ENCODE measurements at regions not wholly inside any gene's neighbourhood (a gene's known extent, or its start where the extent isn't known, plus 50 kb on each side); places are given as distances from the start of the nearest gene placed in this dataset.

DNA sequence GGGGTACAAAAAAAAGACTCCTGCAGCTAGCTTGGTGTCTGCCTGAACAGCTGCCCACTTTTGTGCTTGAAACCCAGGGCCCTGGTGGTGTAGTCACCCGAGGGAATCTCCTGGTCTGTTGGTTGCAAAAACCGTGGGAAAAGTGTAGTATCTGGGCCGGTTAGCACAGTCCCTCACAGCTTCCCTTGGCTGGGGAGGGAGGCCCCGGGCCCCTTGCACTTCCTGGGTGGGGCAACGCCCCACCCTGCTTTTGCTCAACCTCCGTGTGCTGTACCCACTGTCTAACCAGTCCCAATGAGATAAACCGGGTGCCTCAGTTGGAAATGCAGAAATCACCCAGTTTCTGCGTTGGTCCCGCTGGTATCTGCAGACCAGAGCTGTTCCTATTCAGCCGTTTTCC lies 211.7 kb upstream of the ZPLD1 start:
- no peaks in the 10 kb centered on the region for H3K4me1 Mint-ChIP-seq (ENCODE audit: unreplicated experiment)
- no peaks in the 10 kb centered on the region for H3K36me3 Mint-ChIP-seq (ENCODE audit: low read depth, unreplicated experiment)
- no peaks in the 10 kb centered on the region for H3K9me3 Mint-ChIP-seq (ENCODE audit: unreplicated experiment)
- H3K27me3 Mint-ChIP-seq (ENCODE audit: unreplicated experiment) = peaks cover 2% of the 10 kb centered on the region
- no peak overlapping the region for H3K27ac Mint-ChIP-seq (ENCODE audit: unreplicated experiment)
- no peak overlapping the region for H3K4me3 Mint-ChIP-seq (ENCODE audit: unreplicated experiment)
- no peak for TF ChIP-seq CTCF (IDR thresholded peaks at IDR 0.05; ENCODE audit: unreplicated experiment)
- no peak for DNase-seq (ENCODE audit: low spot score)

- Mint-ChIP-seq H3K27me3 (ENCODE audit: unreplicated experiment) (peaks cover 2% of the 10 kb centered on the region), H3K4me1 (ENCODE audit: unreplicated experiment) (no peaks in the 10 kb centered on the region), H3K36me3 (ENCODE audit: low read depth, unreplicated experiment) (no peaks in the 10 kb centered on the region), H3K4me3 (ENCODE audit: unreplicated experiment) (no peak overlapping the region), H3K9me3 (ENCODE audit: unreplicated experiment) (no peaks in the 10 kb centered on the region), H3K27ac (ENCODE audit: unreplicated experiment) (no peak overlapping the region)
- DNase-seq (ENCODE audit: low spot score) = peak; percentile 19
- no peak for TF ChIP-seq CTCF (IDR thresholded peaks at IDR 0.05; ENCODE audit: unreplicated experiment)
Measured at GRCh38 chr3:102224171-102224570, 210.6 kb upstream of the ZPLD1 start.

DNA sequence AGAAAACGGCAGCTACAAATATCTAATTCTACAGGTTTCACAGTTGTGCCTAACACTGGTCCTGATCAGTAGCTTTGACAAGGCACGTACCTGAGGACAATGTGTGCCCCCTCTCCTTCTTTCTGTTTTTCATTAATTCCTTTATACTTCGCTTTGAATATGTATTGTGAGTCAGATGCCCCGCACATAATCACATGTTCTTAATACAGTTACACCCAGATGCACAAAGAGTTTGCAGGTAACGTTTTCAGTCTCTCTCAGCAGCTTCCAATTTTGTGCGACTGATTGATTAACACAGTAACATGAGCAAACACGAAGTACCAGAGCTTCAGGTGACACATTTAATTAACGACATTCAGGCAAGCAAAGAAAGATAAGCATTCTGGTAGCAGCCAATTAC lies 209.8 kb upstream of the ZPLD1 start:
- Mint-ChIP-seq H3K9me3 (ENCODE audit: unreplicated experiment) (no peaks in the 10 kb centered on the region), H3K27ac (ENCODE audit: unreplicated experiment) (no peak overlapping the region), H3K36me3 (ENCODE audit: low read depth, unreplicated experiment) (no peaks in the 10 kb centered on the region), H3K27me3 (ENCODE audit: unreplicated experiment) (peaks cover 2% of the 10 kb centered on the region), H3K4me1 (ENCODE audit: unreplicated experiment) (no peaks in the 10 kb centered on the region), H3K4me3 (ENCODE audit: unreplicated experiment) (no peak overlapping the region)
- DNase-seq (ENCODE audit: low spot score) = no peak
- TF ChIP-seq CTCF (IDR thresholded peaks at IDR 0.05; ENCODE audit: unreplicated experiment) = no peak

DNA sequence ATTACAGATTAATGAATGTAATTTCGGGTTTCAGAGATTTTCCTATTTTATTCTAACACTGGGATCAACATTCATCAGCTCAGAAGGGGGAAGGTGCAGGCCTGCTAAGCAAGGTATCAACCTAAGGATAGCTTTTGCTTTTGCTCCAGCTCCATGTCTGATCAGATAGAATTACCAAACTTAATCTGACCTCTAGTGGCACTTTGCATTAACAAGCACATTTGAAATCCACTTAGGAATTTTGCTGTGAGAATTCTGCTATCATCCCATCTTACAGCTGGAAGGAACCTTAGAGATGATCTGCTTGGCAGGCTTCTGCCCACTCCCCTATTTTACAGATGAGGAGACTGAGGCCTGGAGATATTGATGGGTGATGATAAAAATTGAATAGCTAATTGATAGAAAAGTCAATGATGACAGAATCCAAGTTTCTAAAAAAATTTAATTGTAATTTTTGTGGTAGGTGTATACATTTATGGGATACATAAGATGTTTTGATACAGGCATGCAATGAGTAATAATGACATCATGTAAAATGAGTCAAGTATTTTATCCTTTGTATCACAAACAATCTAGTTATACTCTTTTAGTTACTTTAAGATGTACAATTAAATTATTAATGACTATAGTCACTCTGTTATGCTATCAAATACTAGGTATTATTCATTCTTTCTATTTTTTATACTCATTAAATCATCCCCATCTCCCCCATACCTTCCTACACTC lies 209.2 kb upstream of the ZPLD1 start:
- Mint-ChIP-seq H3K27me3 (ENCODE audit: unreplicated experiment) (peaks cover 2% of the 10 kb centered on the region), H3K4me3 (ENCODE audit: unreplicated experiment) (no peak overlapping the region), H3K27ac (ENCODE audit: unreplicated experiment) (no peak overlapping the region), H3K36me3 (ENCODE audit: low read depth, unreplicated experiment) (no peaks in the 10 kb centered on the region), H3K4me1 (ENCODE audit: unreplicated experiment) (no peaks in the 10 kb centered on the region), H3K9me3 (ENCODE audit: unreplicated experiment) (no peaks in the 10 kb centered on the region)
- DNase-seq (ENCODE audit: low spot score) = no peak
- peak; percentile 46 for TF ChIP-seq CTCF (IDR thresholded peaks at IDR 0.05; ENCODE audit: unreplicated experiment)

- Mint-ChIP-seq H3K9me3 (ENCODE audit: unreplicated experiment) (no peaks in the 10 kb centered on the region), H3K4me3 (ENCODE audit: unreplicated experiment) (no peak overlapping the region), H3K4me1 (ENCODE audit: unreplicated experiment) (no peaks in the 10 kb centered on the region), H3K27me3 (ENCODE audit: unreplicated experiment) (peaks cover 1% of the 10 kb centered on the region), H3K27ac (ENCODE audit: unreplicated experiment) (no peak overlapping the region), H3K36me3 (ENCODE audit: low read depth, unreplicated experiment) (no peaks in the 10 kb centered on the region)
- no peak for TF ChIP-seq CTCF (IDR thresholded peaks at IDR 0.05; ENCODE audit: unreplicated experiment)
- no peak for DNase-seq (ENCODE audit: low spot score)
Measured at GRCh38 chr3:102226463-102226862, 208.4 kb upstream of the ZPLD1 start.
